RKO (cell line): ENCODE measurements at regions not wholly inside any gene's neighbourhood (a gene's known extent, or its start where the extent isn't known, plus 50 kb on each side); places are given as distances from the start of the nearest gene placed in this dataset.
A peak's percentile ranks its signal among the peaks of the same experiment; 100 is the strongest.

ENCODE experiments used
- DNase-seq: peaks from one replicate; pipeline ENCODE4 v3.0.0-alpha.2; 2016; ENCODE audit warnings: low spot score

- no peak for DNase-seq
These were observed 194.6 kb downstream of the NRIP1 start for GRCh38 chr21:14869984-14870852.

GRCh38 chr21:14866859-14867765, 197.7 kb downstream of the NRIP1 start:
- no peak for DNase-seq

- DNase-seq, result peak; percentile 8
These were observed 200.4 kb downstream of the NRIP1 start for GRCh38 chr21:14864211-14865021.

GRCh38 chr21:14863745-14864210, 201.0 kb downstream of the NRIP1 start:
- no peak for DNase-seq

GRCh38 chr21:14862794-14863720, 201.7 kb downstream of the NRIP1 start:
- peak; percentile 28 for DNase-seq

GRCh38 chr21:14858311-14858710, 206.5 kb downstream of the NRIP1 start:
- no peak for DNase-seq

- DNase-seq, result no peak
These were observed 207.3 kb downstream of the NRIP1 start for GRCh38 chr21:14857529-14857928.

GRCh38 chr21:14850394-14850793, 214.4 kb downstream of the NRIP1 start:
- DNase-seq, result no peak

- DNase-seq, result no peak
These were observed 218.2 kb downstream of the NRIP1 start for GRCh38 chr21:14846621-14847020.

- no peak for DNase-seq
These were observed 220.8 kb downstream of the NRIP1 start for GRCh38 chr21:14844001-14844400.

- no peak for DNase-seq
These were observed 222.2 kb downstream of the NRIP1 start for GRCh38 chr21:14842601-14843000.

GRCh38 chr21:14841511-14842472, 223.0 kb downstream of the NRIP1 start:
- DNase-seq, result no peak

- no peak for DNase-seq
These were observed 226.4 kb downstream of the NRIP1 start for GRCh38 chr21:14838400-14838799.

GRCh38 chr21:14836950-14837349, 227.8 kb downstream of the NRIP1 start:
- no peak for DNase-seq

GRCh38 chr21:14833666-14834351, 231.0 kb downstream of the NRIP1 start:
- no peak for DNase-seq

- DNase-seq, result no peak
These were observed 231.6 kb downstream of the NRIP1 start for GRCh38 chr21:14833241-14833640.

GRCh38 chr21:14830307-14830706, 234.5 kb downstream of the NRIP1 start:
- DNase-seq, result no peak

GRCh38 chr21:14829685-14830084, 235.1 kb downstream of the NRIP1 start:
- DNase-seq, result no peak

GRCh38 chr21:14827468-14827867, 237.3 kb downstream of the NRIP1 start:
- DNase-seq, result no peak
